ENCODE measurements at regions not wholly inside any gene's neighbourhood (a gene's known extent, or its start where the extent isn't known, plus 50 kb on each side); places are given as distances from the start of the nearest gene placed in this dataset.

- TF ChIP-seq CTCF (conservative IDR thresholded peaks at IDR 0.05; ENCODE audit: low read length) = no peak
- no peak for TF ChIP-seq EZH2phosphoT487 (IDR thresholded peaks at IDR 0.05; ENCODE audit: borderline replicate concordance)
These were observed 724.6 kb upstream of the NRP1 start for GRCh38 chr10:34058845-34059614.
